22Rv1 (cell line): ENCODE measurements at regions not wholly inside any gene's neighbourhood (a gene's known extent, or its start where the extent isn't known, plus 50 kb on each side); places are given as distances from the start of the nearest gene placed in this dataset.

Experiments used
- CTCF ChIP-seq: fragments of 450-650 bp; IDR thresholded peaks from 2 replicates; pipeline ENCODE4 v1.5.1; 2017; ENCODE audit warnings: mild to moderate bottlenecking
- ZFX ChIP-seq: fragments of 450-650 bp; IDR thresholded peaks from 2 replicates; pipeline ENCODE4 v1.6.1; 2017; ENCODE audit warnings: antibody characterized with exemption, borderline replicate concordance

GRCh38 chr10:4101918-4102654 lies 317.1 kb upstream of the KLF6 start:
- TF ChIP-seq CTCF, result no peak
- TF ChIP-seq ZFX, result no peak
